Astrocyte of the hippocampus (primary cell): ENCODE measurements at regions not wholly inside any gene's neighbourhood (a gene's known extent, or its start where the extent isn't known, plus 50 kb on each side); places are given as distances from the start of the nearest gene placed in this dataset.

Experiments used
- DNase-seq: peaks from one replicate; pipeline ENCODE4 v3.0.0; 2011; ENCODE audit warnings: low read depth, low spot score

GRCh38 chr1:208778417-208778816, 534.2 kb upstream of the PLXNA2 start:
- DNase-seq = no peak

- no peak for DNase-seq
Observed at GRCh38 chr1:208781391-208782045, 537.3 kb upstream of the PLXNA2 start.

GRCh38 chr1:208782186-208782585, 538.0 kb upstream of the PLXNA2 start:
- DNase-seq = no peak

- DNase-seq = no peak
Observed at GRCh38 chr1:208785629-208786028, 541.4 kb upstream of the PLXNA2 start.

GRCh38 chr1:208787219-208787618, 543.0 kb upstream of the PLXNA2 start:
- no peak for DNase-seq

GRCh38 chr1:208788013-208788540, 543.9 kb upstream of the PLXNA2 start:
- DNase-seq = no peak

GRCh38 chr1:208791456-208791855, 547.3 kb upstream of the PLXNA2 start:
- DNase-seq = peak; percentile 76

- no peak for DNase-seq
Observed at GRCh38 chr1:208793861-208794345, 549.7 kb upstream of the PLXNA2 start.

- DNase-seq = no peak
Observed at GRCh38 chr1:208799186-208799585, 555.0 kb upstream of the PLXNA2 start.

- peak; percentile 17 for DNase-seq
Observed at GRCh38 chr1:208803011-208803811, 559.0 kb upstream of the PLXNA2 start.

GRCh38 chr1:208807446-208808127, 563.4 kb upstream of the PLXNA2 start:
- peak; percentile 13 for DNase-seq

- no peak for DNase-seq
Observed at GRCh38 chr1:208808301-208808700, 564.1 kb upstream of the PLXNA2 start.

- peak; percentile 76 for DNase-seq
Observed at GRCh38 chr1:208809876-208810275, 565.7 kb upstream of the PLXNA2 start.

- no peak for DNase-seq
Observed at GRCh38 chr1:208818770-208819445, 574.7 kb upstream of the PLXNA2 start.

GRCh38 chr1:208820580-208821212, 576.5 kb upstream of the PLXNA2 start:
- no peak for DNase-seq

GRCh38 chr1:208821939-208822338, 577.8 kb upstream of the PLXNA2 start:
- DNase-seq = no peak

- no peak for DNase-seq
Observed at GRCh38 chr1:208825300-208825699, 581.1 kb upstream of the PLXNA2 start.

GRCh38 chr1:208829595-208829994, 585.4 kb upstream of the PLXNA2 start:
- no peak for DNase-seq

GRCh38 chr1:208834381-208835096, 590.4 kb upstream of the PLXNA2 start:
- peak; percentile 73 for DNase-seq

- DNase-seq = no peak
Observed at GRCh38 chr1:208835097-208835463, 590.9 kb upstream of the PLXNA2 start.

- no peak for DNase-seq
Observed at GRCh38 chr1:208835781-208836180, 591.6 kb upstream of the PLXNA2 start.
